ENCODE measurements at regions not wholly inside any gene's neighbourhood (a gene's known extent, or its start where the extent isn't known, plus 50 kb on each side); places are given as distances from the start of the nearest gene placed in this dataset.

- no peak overlapping the region for H3K4me3 ChIP-seq
Measured at GRCh38 chr12:107179871-107180270, 86.5 kb upstream of the CRY1 start.

GRCh38 chr12:107180272-107180671 lies 86.9 kb upstream of the CRY1 start:
- no peak for DNase-seq
- Histone ChIP-seq H3K9me3 (ENCODE audit: control insufficient read depth in 4 of 4, insufficient read depth in 3 of 4, low read length in 3 of 4) (peaks cover 0 to 2% (median 0%) of the 10 kb centered on the region in 4 donors), H3K9ac (ENCODE audit: insufficient read depth in 1 of 2, low read length in 2 of 2) (no peak overlapping the region), H3K4me1 (ENCODE audit: control insufficient read depth in 5 of 5, insufficient read depth in 5 of 5, low read length in 5 of 5) (no peaks in the 10 kb centered on the region), H3K27ac (ENCODE audit: low read depth in 1 of 2, low read length in 1 of 2) (no peak overlapping the region), H3K27me3 (ENCODE audit: control insufficient read depth in 3 of 3, insufficient read depth in 3 of 3, low read length in 2 of 3) (no peaks in the 10 kb centered on the region), H3K36me3 (ENCODE audit: control insufficient read depth in 4 of 4, insufficient read depth in 4 of 4, low read length in 4 of 4) (no peaks in the 10 kb centered on the region), H3K4me3 (no peak overlapping the region)
- 66 to 71% methylated on average over 1 of the region's 1 CpG for WGBS, 2 donors
- ATAC-seq (ENCODE audit: insufficient read depth, low FRiP score) = no peak
- TF ChIP-seq CTCF (IDR thresholded peaks at IDR 0.05; ENCODE audit: control extremely low read depth, extremely low read depth) = no peak

More at GRCh38 chr12:107179871-107180270, 86.5 kb upstream of the CRY1 start:
- TF ChIP-seq CTCF (IDR thresholded peaks at IDR 0.05; ENCODE audit: control extremely low read depth, extremely low read depth) = no peak
- no peaks in the 10 kb centered on the region for H3K4me1 ChIP-seq (ENCODE audit: control insufficient read depth in 5 of 5, insufficient read depth in 5 of 5, low read length in 5 of 5)
- no peak overlapping the region for H3K27ac ChIP-seq (ENCODE audit: low read depth in 1 of 2, low read length in 1 of 2)
- 73 to 77% methylated on average over 1 of the region's 1 CpG for WGBS, 2 donors
- DNase-seq (no peak), ATAC-seq (ENCODE audit: insufficient read depth, low FRiP score) (no peak)
- H3K9ac ChIP-seq (ENCODE audit: insufficient read depth in 1 of 2, low read length in 2 of 2) = no peak overlapping the region
- H3K27me3 ChIP-seq (ENCODE audit: control insufficient read depth in 3 of 3, insufficient read depth in 3 of 3, low read length in 2 of 3) = no peaks in the 10 kb centered on the region
- no peaks in the 10 kb centered on the region for H3K36me3 ChIP-seq (ENCODE audit: control insufficient read depth in 4 of 4, insufficient read depth in 4 of 4, low read length in 4 of 4)
- peaks cover 0 to 2% (median 0%) of the 10 kb centered on the region in 4 donors for H3K9me3 ChIP-seq (ENCODE audit: control insufficient read depth in 4 of 4, insufficient read depth in 3 of 4, low read length in 3 of 4)

- no peak overlapping the region for H3K9ac ChIP-seq (ENCODE audit: insufficient read depth in 1 of 2, low read length in 2 of 2)
- TF ChIP-seq CTCF (IDR thresholded peaks at IDR 0.05; ENCODE audit: control extremely low read depth, extremely low read depth) = no peak
- no peaks in the 10 kb centered on the region for H3K27me3 ChIP-seq (ENCODE audit: control insufficient read depth in 3 of 3, insufficient read depth in 3 of 3, low read length in 2 of 3)
- WGBS, 2 donors = 56 to 59% methylated on average over 5 of the region's 5 CpGs
- peaks cover 0 to 2% (median 0%) of the 10 kb centered on the region in 4 donors for H3K9me3 ChIP-seq (ENCODE audit: control insufficient read depth in 4 of 4, insufficient read depth in 3 of 4, low read length in 3 of 4)
- no peaks in the 10 kb centered on the region for H3K4me1 ChIP-seq (ENCODE audit: control insufficient read depth in 5 of 5, insufficient read depth in 5 of 5, low read length in 5 of 5)
- no peak for ATAC-seq (ENCODE audit: insufficient read depth, low FRiP score)
- DNase-seq = no peak
- H3K36me3 ChIP-seq (ENCODE audit: control insufficient read depth in 4 of 4, insufficient read depth in 4 of 4, low read length in 4 of 4) = no peaks in the 10 kb centered on the region
- H3K4me3 ChIP-seq = no peak overlapping the region
- H3K27ac ChIP-seq (ENCODE audit: low read depth in 1 of 2, low read length in 1 of 2) = no peak overlapping the region
Measured at GRCh38 chr12:107184359-107184930, 91.1 kb upstream of the CRY1 start.

GRCh38 chr12:107196681-107197080 lies 103.3 kb upstream of the CRY1 start:
- no peak overlapping the region for H3K4me3 ChIP-seq
- TF ChIP-seq CTCF (IDR thresholded peaks at IDR 0.05; ENCODE audit: control extremely low read depth, extremely low read depth) = no peak
- no peak for ATAC-seq (ENCODE audit: insufficient read depth, low FRiP score)
- H3K27ac ChIP-seq (ENCODE audit: low read depth in 1 of 2, low read length in 1 of 2) = no peak overlapping the region
- WGBS, 2 donors = 59 to 67% methylated on average over 2 of the region's 2 CpGs
- DNase-seq = no peak
- no peaks in the 10 kb centered on the region for H3K36me3 ChIP-seq (ENCODE audit: control insufficient read depth in 4 of 4, insufficient read depth in 4 of 4, low read length in 4 of 4)
- peaks cover 0 to 9% (median 0%) of the 10 kb centered on the region in 4 donors for H3K9me3 ChIP-seq (ENCODE audit: control insufficient read depth in 4 of 4, insufficient read depth in 3 of 4, low read length in 3 of 4)
- peaks cover 0 to 3% (median 0%) of the 10 kb centered on the region in 3 donors for H3K27me3 ChIP-seq (ENCODE audit: control insufficient read depth in 3 of 3, insufficient read depth in 3 of 3, low read length in 2 of 3)
- no peak overlapping the region for H3K9ac ChIP-seq (ENCODE audit: insufficient read depth in 1 of 2, low read length in 2 of 2)
- H3K4me1 ChIP-seq (ENCODE audit: control insufficient read depth in 5 of 5, insufficient read depth in 5 of 5, low read length in 5 of 5) = no peaks in the 10 kb centered on the region

Measured in lung (tissue), 11 donors.